NCI-H748 treated with DMSO at 0.1 percent for 48 hours (cell line): ENCODE measurements at regions not wholly inside any gene's neighbourhood (a gene's known extent, or its start where the extent isn't known, plus 50 kb on each side); places are given as distances from the start of the nearest gene placed in this dataset.

ENCODE experiments used
- DNase-seq: peaks from one replicate; lab custom pipeline; 2025; lab: John Stamatoyannopoulos, UW

DNA sequence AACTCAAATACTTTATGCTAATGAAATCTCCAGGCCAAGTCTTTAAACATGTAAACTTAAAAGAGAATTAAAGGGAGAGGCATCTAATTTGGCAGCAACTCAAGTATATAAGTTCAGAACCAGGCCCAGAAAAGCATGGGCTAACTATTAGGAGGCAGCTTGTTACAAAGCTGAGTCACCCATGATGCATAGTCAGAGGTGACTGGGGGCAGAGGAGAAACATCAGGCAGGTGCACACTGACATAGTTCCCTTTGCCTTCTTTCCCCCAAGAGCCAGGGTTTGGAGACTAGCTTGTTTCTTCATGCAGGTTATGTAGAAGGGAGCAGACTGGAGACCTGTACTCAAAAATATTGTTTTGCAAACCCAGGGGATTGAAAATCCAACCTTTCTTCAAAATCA, 619.0 kb downstream of the SOX6 start:
- DNase-seq = no peak

DNA sequence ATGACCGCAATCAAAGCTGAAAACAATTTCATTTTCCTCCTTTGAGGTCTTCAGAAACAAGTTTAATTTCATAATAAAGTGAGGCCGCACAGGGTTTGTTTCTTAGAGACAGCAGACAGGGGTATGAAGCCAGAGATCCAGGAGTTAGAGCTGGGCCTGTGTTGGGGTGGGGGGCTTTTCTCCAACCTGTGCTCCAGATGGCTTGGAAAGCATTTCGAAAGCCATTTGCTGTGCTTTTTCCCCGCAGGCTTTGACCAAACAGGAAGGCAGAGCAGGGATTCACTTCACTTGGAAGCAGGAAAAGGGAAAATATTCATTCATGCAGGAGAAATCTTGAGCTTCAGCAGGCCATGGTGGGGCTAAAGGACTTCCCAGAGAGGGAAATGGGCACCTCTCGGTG, 617.4 kb downstream of the SOX6 start:
- DNase-seq = no peak

DNA sequence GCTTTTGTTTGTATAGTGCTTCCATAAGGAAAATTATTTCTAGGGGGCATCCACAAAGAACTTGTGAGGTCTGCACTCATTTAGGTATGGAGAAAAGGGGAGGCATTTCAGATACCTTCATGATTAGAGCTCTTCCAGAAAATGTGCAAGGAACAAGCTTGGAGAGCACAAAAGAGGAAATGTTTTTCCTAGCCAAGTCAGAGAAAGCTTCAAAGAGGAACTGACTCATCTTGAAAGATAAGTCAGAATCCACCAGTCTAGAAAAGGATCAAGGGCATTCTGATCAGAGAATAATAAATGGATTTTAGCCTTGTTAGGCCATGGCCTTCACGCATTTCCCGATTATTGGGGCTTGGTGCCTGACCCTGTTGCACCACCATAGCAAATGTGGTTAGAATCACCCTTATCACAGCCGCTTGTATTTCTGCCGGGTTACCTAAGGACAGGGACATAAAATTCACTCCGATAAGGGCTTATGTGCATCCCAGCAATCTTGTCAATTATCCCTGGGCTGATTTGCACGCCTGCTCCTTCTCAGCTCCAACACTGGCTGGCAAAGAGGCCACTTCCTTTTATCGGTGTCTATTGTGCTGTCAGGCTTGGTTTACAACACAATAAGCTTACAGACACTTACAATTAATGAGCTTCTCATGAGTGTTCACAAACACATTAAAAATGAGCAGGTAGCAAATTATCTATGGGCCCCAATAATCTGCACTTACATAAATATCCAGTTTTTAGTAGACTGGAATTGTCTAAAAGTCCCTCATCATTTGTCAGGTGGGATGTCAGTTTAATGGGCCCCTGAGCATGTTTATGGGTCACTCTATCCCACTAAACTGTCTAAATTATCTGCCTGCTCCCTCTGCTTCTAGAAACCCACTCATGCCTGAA, 613.5 kb downstream of the SOX6 start:
- DNase-seq = peak; percentile 82

DNA sequence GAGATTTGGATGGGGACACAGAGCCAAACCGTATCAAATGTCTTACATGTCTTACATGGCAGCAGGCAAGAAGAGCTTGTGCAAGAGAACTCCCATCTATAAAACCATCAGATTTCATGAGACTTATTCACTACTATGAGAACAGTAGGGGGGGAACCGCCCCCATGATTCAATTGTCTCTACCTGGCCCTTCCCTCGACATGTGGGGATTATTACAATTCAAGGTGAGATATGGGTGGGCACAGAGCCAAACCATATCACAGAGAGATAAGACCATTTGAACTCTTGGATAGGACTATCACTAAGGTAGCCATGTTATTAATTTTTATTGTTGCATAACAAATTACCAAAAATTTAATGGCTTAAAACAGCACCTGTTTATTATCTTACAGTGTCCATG, 611.7 kb downstream of the SOX6 start:
- DNase-seq = no peak

DNA sequence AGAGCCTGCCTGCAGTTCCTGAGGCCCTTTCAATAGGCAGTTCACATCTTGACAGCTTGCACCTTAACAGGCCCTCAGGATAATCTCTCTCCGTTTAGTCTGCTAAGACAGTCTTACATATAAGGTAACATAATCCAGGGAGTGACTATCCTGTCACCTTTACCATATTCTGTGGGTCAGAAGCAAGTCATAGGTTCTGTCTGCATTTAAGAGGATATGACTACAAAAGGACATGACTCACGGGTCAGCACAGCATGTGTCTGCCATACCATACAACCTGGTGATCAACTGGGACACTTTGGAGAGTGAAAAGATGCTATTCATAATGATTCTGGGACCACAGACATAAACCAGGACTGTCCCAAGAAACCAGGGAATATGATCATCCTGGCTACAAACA, 611.1 kb downstream of the SOX6 start:
- no peak for DNase-seq

DNA sequence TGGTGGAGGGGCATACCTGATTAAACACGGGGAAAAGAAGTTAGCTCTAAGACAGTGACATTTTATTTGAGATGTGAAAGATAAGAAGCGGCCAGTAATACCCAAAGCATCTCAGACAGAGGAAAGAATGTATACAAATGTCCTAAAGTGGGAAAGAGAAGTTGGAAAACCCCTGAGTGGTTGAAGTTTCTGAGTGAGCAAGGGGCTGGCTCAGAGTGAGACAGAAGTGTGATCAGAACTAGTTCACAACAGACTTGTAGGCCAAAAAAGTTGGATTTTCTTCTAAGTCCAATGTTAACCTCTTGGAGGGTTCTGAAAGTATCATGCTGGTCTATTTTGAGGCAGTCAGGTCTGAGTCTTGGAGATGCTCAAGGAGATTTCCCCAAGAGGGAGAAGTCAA, 608.7 kb downstream of the SOX6 start:
- no peak for DNase-seq

DNA sequence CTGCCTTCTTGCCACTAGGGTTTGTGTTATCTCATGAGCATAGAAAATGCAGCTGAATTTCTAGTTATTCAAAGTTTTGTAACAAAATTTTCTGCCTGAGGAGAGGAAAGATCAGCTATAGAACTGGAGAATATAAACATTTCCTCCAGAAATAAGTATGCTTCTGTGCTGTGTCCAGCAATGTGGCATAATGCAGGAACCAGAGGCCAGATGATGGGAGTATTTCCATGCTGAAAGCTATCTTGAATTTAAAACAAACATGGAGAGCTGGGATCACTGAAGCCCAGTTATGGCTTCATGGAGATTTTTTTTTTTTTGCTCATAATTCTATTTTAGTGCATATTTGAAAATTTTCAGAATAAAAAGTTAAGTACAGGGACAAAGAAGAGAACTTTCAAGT, 608.2 kb downstream of the SOX6 start:
- DNase-seq = no peak

DNA sequence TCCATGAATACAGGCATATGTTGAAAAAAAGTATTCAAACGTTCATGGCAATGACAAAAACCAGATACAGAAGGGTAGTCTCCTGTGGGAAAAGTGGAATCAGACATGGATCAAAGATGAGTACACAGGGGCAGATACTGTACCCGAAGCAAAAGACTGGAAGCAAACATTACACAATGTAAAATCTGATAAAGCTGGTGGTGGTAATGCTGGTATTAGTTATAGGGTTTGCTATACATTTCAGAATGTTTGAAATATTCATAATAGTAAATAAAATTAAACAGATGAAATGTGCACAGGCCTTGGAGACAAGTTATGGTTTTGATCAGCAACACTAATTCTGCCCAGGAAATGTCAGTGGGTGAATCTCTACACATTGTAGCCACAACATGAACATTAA, 607.6 kb downstream of the SOX6 start:
- no peak for DNase-seq

DNA sequence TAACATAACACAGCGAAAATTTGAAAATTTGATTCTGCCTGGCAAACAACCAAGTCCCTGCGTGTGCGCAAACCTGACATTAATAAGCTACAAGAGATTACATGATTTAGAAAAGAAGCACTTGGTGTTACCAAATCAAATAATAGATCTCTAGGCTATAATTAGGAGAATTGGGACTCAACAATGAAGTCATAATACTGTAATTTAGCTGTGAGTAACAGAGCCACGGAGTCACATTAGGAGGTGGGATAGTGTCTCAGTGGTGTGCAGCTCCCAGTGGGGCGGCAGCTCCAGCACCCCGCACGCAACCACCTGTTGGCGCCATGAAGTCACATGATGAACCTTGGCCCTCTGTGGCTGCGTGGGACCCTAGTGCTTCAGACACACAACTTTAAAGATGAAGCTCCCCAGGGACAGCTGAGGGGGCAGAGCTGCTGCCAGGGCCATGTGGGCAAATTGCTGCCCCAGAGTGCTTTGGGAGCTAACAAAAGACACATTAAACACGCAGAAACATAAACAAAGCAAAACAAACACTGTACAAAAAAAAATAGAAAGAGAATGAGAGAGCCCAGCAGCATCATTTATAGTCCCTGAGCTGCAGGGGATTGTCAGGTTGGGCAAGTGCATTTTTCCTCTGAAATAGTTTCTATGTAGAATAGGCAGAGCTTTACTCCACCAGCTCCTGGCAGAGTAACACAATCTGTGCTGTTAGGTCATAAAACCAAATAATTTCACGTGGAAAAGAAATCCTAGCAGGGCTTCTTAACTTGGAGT, 605.6 kb downstream of the SOX6 start:
- DNase-seq = peak; percentile 99

DNA sequence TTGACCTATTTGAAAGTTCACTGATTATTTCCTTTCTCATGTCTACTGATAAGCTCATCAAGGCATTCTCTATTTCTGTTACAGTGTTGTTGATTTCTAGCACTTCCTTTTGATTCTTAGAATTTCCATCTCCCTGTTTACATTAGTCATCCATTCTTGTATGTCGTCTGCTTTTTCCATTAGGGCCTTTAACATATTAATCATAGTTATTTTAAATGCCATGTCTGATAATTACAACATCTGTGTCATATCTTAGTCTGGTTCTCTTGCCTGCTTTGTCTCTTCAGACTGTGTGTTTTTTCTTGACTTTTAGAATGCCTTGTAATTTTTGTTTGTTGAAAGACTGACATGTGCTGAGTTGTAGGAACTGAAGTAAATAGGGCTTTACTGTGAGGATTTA, 602.1 kb downstream of the SOX6 start:
- no peak for DNase-seq

DNA sequence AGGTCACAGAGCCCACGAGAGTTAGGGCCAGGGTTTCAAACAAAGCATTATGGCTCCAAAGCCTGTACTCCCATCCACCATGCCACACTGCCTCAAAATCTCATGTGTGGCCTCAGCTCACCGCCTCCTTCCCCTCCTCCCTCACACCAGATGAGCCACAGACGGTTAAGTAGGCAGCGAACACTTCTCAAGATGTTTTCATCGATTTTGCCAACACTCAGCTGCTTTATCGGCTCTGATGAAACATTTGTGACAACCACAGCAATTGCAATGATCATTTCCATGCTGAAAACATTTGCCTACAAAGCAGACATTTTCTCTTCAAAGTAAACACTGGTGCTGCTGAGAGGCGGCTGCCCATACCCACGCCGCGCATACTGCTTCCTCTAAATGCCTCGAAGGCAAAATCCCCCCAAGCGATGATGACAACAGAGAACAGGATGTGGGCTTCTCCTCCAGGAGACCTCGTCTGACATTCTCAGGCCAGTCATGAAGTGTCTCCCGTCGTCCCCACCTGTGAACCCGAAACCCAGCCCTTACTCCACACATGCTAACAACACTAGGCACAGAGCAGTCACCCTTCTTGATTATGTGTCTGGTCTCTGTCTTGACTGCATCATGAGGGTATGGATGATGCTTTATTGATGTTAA, 599.2 kb downstream of the SOX6 start:
- DNase-seq = no peak

DNA sequence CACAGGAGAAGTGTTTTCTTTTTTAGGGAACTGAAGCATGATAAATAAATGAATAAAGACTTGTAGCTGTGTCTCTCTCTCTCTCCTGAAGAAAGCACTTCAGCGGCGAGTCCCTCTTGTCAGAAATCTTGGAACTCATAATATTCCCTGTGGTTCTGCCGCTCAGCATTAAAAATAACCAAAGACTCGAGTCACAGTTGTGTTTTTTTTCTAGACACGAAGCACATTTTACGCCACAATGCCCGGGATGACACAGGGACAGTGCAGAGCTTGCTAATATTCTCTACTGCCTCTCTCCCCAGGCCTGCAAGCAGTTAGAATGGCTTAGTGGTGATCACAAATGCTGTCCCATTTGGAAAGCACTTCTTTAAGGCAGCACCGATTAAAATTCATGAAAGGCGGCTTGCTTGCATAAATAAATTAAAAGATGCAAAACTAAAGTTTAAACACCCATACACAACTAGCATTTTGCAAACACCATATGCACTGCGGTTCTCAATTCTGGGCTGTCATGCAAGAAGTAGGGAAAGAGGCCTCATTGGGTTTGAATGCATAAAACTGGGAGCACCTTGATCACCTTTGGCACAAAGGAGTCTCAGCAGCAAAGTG, 597.4 kb downstream of the SOX6 start:
- no peak for DNase-seq

DNA sequence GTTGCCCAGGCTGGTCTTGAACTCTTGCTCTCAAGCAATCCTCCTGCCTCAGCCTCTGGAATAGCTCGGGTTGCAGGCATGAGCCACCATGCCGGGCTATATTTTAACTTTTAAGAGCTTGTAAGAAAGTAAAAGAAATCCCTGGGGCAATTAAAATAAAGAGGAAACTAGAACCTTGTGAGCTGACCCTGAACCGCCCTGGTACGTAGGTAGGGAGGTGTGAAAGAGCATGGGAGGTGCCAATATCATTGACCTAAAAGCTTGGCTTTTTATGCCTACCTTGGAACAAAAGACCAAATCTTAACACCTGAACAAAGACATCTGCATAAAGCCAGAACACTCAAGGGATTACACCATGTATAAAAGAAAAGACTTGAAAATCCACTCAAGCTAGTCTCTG, 595.1 kb downstream of the SOX6 start:
- DNase-seq = no peak

DNA sequence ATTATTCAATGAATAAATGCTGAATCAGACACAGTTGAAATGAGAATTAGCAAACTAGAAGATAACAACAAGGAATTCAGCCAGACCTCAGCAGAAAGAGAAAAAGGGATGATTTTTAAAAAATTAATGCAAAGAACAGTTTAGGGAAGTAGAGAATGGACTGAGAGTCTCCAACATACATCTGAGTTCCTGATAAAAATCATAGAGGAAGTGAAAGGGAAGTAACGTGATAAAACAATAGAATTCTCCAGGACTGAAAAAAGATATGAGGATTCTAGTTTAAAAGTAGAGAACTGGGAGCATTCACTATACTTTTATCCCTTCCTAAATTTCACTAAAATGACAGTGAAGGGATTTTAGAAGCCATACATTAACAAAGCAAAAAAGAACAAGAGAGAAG, 592.0 kb downstream of the SOX6 start:
- DNase-seq = no peak

DNA sequence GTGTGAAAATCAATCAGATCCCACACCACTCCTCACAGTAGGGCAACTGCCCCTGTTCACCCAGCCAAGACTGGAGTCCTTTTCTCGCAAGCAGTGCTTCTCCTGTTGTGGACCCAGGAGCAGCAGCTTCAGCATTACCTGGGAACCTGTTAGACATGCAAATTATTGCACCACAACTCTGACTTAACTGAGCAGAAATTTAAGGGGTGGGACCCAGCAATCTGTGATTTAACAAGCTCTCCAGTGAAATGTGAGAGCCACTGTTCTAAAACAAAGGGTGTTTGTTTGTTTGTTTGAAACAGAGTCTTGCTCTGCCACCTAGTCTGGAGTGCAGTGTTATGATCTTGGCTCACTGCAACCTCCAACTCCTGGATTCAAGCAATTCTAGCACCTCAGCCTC, 591.4 kb downstream of the SOX6 start:
- DNase-seq = no peak

DNA sequence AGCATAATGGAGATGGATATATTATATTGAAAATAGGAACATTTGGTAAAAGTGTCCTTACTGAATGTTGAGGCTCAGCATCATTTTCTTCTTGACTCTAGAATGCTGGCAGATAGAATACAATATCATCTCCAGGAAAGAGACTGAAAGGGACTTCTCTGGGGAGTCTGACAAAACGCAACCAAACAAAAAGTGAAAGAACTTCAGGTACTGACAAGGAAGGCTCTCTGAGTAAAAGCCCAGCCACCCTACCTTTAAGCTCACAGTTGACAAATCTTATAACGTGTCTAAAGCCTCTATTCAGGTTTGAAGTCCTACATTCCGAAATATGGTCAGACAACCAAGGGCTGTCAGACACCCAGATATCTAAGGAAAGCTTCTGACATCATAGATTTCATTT, 590.8 kb downstream of the SOX6 start:
- no peak for DNase-seq

DNA sequence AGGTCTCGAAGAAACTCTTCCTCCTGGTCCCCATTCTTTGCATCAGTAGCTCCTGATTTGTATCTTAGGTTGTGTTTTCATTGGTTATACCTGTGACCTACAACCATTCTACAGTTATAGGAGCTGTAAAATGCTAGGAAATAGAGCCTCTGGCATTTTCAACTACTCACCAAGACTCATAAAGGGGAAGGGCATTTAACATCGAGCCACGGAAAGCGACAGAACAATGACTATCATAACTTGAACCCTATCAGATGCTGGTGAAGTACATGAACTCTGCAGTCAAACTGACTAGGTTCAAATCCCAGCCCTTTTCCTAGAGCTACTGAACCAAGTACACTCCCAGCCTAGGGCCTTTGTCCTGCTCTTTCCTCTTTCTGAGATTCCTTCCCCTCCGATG, 588.0 kb downstream of the SOX6 start:
- DNase-seq = no peak

DNA sequence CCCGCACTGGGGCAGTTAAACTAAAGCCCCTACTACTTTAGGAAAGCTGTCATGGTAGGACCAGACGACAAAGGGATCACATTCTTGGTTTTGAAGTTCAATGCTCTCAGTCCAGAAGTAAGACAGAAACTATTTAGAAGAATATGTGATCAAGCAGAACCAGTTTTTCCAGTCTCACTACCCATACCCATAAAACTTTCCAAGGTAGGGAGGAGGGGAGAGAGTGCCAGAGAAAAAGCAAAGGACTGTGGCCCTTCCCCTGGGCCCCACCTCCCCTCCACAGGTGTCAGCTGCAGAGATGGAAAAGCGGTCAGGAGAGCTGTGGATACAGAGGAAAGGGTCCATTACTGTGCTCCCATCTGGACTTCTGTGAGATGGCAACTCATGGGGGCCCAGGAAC, 587.1 kb downstream of the SOX6 start:
- no peak for DNase-seq

DNA sequence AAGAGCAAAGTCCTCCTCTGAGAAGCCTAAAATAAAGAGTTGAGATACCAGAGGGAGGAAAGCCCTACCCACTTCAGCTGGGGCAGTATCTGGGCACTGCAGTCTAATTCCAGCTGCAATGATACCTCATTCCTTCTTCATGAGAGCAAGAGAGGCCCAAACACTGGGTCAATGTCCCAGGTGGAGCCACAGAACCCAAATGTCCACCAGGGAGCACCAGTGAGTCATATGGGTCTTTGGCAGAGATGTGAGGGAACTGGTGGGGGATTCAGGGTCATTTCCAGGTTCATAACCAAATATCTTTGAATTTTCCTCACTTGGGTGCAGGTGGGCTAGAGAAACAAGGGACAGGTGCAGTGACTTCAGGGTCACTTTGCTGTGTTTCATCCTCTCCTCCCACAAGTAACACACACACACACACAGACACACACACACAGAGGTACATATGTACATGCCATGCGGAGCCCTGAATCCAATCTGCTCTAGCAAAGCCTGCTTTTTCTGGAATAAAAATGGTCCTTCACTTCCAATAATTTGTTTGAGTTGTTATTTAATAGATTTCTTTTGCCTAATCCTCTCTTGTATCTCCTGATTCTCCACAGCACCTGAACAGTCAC, 585.4 kb downstream of the SOX6 start:
- peak; percentile 28 for DNase-seq

DNA sequence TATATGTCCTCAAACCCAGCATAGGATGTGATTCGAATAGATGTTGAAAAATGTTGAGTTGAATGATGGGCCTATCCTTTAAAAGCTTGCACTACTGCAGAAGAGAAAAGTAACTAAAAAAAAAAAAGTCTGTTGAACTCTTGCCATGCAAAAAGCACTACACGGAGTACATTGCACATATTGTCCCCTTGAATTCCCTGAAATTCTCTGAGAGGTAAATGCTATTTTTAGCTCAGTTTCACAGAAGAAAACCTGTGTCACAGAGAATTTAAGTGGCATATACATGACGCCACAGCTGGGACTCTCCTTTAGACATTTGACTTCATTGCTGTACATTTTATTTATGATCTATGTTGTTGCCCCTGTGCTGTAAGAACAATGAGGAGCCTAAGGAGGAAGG, 583.8 kb downstream of the SOX6 start:
- DNase-seq = no peak

DNA sequence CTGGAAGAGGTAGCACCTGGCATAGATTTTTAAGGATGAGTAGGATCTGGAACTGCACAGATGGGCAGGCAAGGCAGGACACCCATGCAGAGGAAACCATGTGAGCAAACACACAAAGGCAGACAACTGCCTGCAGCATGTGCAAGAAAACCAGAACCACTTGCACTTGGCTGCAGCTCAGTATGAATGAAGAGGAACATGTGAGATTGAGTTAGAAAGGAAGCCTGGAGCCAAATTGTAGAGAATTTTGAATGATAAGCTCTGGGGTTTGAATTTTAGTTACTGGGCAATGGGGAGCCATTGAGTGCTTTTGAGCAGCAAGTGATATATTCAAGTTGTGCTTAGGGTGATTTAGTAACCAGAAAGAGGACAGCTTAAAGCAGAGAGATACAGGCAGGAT, 583.4 kb downstream of the SOX6 start:
- no peak for DNase-seq
